MM.1S (cell line): ENCODE measurements at regions not wholly inside any gene's neighbourhood (a gene's known extent, or its start where the extent isn't known, plus 50 kb on each side); places are given as distances from the start of the nearest gene placed in this dataset.

ENCODE experiments used
- CTCF ChIP-seq: fragments of 300-600 bp; sonication (generic); IDR thresholded peaks from 2 replicates; pipeline ENCODE4 v1.5.1; 2016; ENCODE audit warnings: antibody characterized with exemption, low read length, mixed read lengths
- EZH2 ChIP-seq: fragments of 300-600 bp; sonication (generic); optimal IDR thresholded peaks from 2 replicates; pipeline ENCODE3; 2017; ENCODE audit warnings: low read depth, mild to moderate bottlenecking, antibody characterized with exemption, low read length, mixed read lengths

GRCh38 chr10:6776170-6776569, 196.1 kb upstream of the PRKCQ start:
- TF ChIP-seq CTCF (no peak), EZH2 (no peak)
